HepG2 (cell line): ENCODE measurements at regions not wholly inside any gene's neighbourhood (a gene's known extent, or its start where the extent isn't known, plus 50 kb on each side); places are given as distances from the start of the nearest gene placed in this dataset.

ENCODE experiments used
- ATF3 ChIP-seq: sonication (generic); formaldehyde crosslinking; IDR thresholded peaks from 2 replicates; pipeline ENCODE4 v1.4.0; 2020; ENCODE audit warnings: missing genetic modification reagents
- BRCA1 ChIP-seq: sonication (generic); formaldehyde crosslinking; IDR thresholded peaks from 2 replicates; pipeline ENCODE4 v1.4.0; 2020; ENCODE audit warnings: missing genetic modification reagents
- FIP1L1 ChIP-seq: fragments of 200-400 bp; formaldehyde crosslinking; IDR thresholded peaks from 2 replicates; pipeline ENCODE4 v1.6.1; 2018; ENCODE audit warnings: low read depth, mild to moderate bottlenecking, low read length, moderate library complexity, borderline replicate concordance; ENCODE audit not compliant: insufficient read depth
- GATAD2A ChIP-seq: IDR thresholded peaks from 2 replicates; pipeline ENCODE4 v1.6.1; 2016
- GPN1 ChIP-seq: sonication (generic); formaldehyde crosslinking; IDR thresholded peaks from 2 replicates; pipeline ENCODE4 v1.5.1; 2020; ENCODE audit warnings: missing genetic modification reagents, borderline replicate concordance
- HIVEP1 ChIP-seq: sonication (generic); formaldehyde crosslinking; IDR thresholded peaks from 2 replicates; pipeline ENCODE4 v1.4.0; 2020; ENCODE audit warnings: mild to moderate bottlenecking, missing genetic modification reagents
- HMG20A ChIP-seq: IDR thresholded peaks from 2 replicates; pipeline ENCODE4 v1.6.1; 2016; ENCODE audit warnings: borderline replicate concordance
- HOXA9 ChIP-seq: sonication (generic); formaldehyde crosslinking; IDR thresholded peaks from 2 replicates; pipeline ENCODE4 v1.8.1; 2022; ENCODE audit warnings: missing genetic modification reagents, mild to moderate bottlenecking, moderate library complexity, borderline replicate concordance
- LCORL ChIP-seq, 2 experiments: fragments of 450-650 bp in 1 of 2; sonication (generic) in 1 of 2; formaldehyde crosslinking in 1 of 2; IDR thresholded peaks; 2 replicates each; pipeline versions ENCODE4 v1.5.0 to v1.6.1; 2017 to 2020; ENCODE audit warnings: antibody characterized with exemption in 1 of 2, missing genetic modification reagents in 1 of 2
- NCOR1 ChIP-seq: fragments of 200-600 bp; sonication (generic); IDR thresholded peaks from 2 replicates; pipeline ENCODE4 v1.7.0; 2017; ENCODE audit warnings: antibody characterized with exemption, low read length, borderline replicate concordance
- NFIB ChIP-seq: sonication (generic); formaldehyde crosslinking; IDR thresholded peaks from 2 replicates; pipeline ENCODE4 v1.9.0; 2021; ENCODE audit warnings: missing genetic modification reagents, mild to moderate bottlenecking, borderline replicate concordance
- RBM39 ChIP-seq: fragments of 200-400 bp; formaldehyde crosslinking; IDR thresholded peaks from one replicate; pipeline ENCODE4 v1.6.1; 2018; ENCODE audit warnings: antibody characterized with exemption, mild to moderate bottlenecking, low read depth, low read length; ENCODE audit not compliant: poor library complexity, severe bottlenecking
- SOX13 ChIP-seq, 3 experiments: fragments of 450-650 bp in 1 of 3; sonication (generic) in 1 of 3; formaldehyde crosslinking in 1 of 3; IDR thresholded peaks in 2 of 3; conservative IDR thresholded peaks in 1 of 3; 2 replicates each; pipeline versions ENCODE4 v1.5.0 to v1.6.1; 2016 to 2020; ENCODE audit warnings: antibody characterized with exemption in 1 of 3, mild to moderate bottlenecking in 1 of 3, missing compliant biosample characterization in 1 of 3, missing genetic modification reagents in 1 of 3, moderate library complexity in 1 of 3
- SP2 ChIP-seq: sonication (generic); formaldehyde crosslinking; IDR thresholded peaks from 2 replicates; pipeline ENCODE4 v1.5.1; 2020; ENCODE audit warnings: mild to moderate bottlenecking, missing genetic modification reagents
- TEAD3 ChIP-seq: optimal IDR thresholded peaks from 2 replicates; pipeline ENCODE3; 2016; ENCODE audit warnings: borderline replicate concordance
- THAP7 ChIP-seq: sonication (generic); formaldehyde crosslinking; IDR thresholded peaks from 2 replicates; pipeline ENCODE4 v1.8.1; 2023; ENCODE audit warnings: mild to moderate bottlenecking, missing genetic modification reagents
- ZFP36L2 ChIP-seq: sonication (generic); formaldehyde crosslinking; IDR thresholded peaks from 2 replicates; pipeline ENCODE4 v1.4.0; 2020; ENCODE audit warnings: missing genetic modification reagents
- ZGPAT ChIP-seq: IDR thresholded peaks from 2 replicates; pipeline ENCODE4 v1.6.1; 2016; ENCODE audit warnings: mild to moderate bottlenecking
- ZMYM4 ChIP-seq: sonication (generic); formaldehyde crosslinking; IDR thresholded peaks from 2 replicates; pipeline ENCODE4 v1.8.1; 2023; ENCODE audit warnings: mild to moderate bottlenecking, missing genetic modification reagents
- ZNF292 ChIP-seq: sonication (generic); formaldehyde crosslinking; IDR thresholded peaks from 2 replicates; pipeline ENCODE4 v1.8.1; 2022; ENCODE audit warnings: mild to moderate bottlenecking, low read depth, missing genetic modification reagents, borderline replicate concordance
- ZSCAN22 ChIP-seq: sonication (generic); formaldehyde crosslinking; IDR thresholded peaks from 2 replicates; pipeline ENCODE4 v1.4.0; 2020; ENCODE audit warnings: mild to moderate bottlenecking, missing genetic modification reagents
- TF ChIP-seq, protein P1 (sequence below): sonication (generic); formaldehyde crosslinking; IDR thresholded peaks from 2 replicates; pipeline ENCODE4 v1.4.0; 2020; ENCODE audit warnings: missing genetic modification reagents, low read depth, mild to moderate bottlenecking, borderline replicate concordance
- TF ChIP-seq, protein P2 (sequence below): sonication (generic); formaldehyde crosslinking; IDR thresholded peaks from 2 replicates; pipeline ENCODE4; 2020; ENCODE audit warnings: missing genetic modification reagents, mild to moderate bottlenecking, borderline replicate concordance

DNA sequence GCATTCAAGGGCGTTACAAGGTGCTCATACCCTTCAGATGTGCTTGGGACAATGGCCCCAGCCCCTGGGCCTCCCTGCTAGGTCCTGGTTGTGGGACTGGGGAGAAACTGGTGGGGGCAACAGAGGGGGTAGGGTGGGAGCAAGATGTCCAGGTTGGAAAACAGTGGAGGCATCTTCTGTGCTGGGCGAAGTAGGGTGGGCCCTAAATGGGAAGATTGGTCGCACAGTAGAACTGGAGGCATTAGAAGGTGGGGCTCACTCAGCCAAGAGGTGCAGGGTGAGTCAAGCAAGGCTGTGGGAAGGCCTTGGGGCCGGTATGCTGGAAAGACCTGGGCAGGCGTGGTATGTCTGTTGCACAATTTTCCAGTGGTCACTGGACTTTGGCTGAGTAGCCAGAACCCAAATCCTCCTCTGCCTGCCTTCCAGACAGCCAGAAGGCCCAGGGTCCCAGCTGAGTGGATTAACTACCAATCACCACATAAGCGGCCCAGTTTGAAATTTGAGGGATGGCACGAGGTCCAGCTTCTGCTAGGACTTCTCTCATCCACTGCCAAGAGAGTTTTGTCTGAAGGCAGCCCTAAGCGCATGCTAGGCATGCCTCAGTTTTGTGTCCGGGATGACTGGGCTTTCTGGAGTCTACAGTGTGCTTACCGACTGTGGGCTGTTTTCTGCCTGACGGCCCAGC is 74.5 kb downstream of the LSM3 start (continued):
- TF ChIP-seq, protein P1, sequence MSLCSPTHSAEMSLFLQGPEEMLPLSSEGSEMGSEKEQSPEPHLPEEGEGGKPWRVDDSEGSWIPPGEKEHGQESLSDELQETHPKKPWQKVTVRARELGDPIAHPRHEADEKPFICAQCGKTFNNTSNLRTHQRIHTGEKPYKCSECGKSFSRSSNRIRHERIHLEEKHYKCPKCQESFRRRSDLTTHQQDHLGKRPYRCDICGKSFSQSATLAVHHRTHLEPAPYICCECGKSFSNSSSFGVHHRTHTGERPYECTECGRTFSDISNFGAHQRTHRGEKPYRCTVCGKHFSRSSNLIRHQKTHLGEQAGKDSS = no peak
- TF ChIP-seq BRCA1 (CRISPR knock-in tag) (no peak), GPN1 (no peak), RBM39 (no peak), TEAD3 (CRISPR knock-in tag) (peak; percentile 96), SOX13 (IDR thresholded peaks at IDR 0.05) (no peak), SOX13 (CRISPR knock-in tag; conservative IDR thresholded peaks at IDR 0.05 in 1 of 2, IDR thresholded peaks at IDR 0.05 in 1 of 2) (peak in 1 of 2 experiments; percentile 54; a peak in 2 of 4 replicates), ZSCAN22 (CRISPR knock-in tag) (no peak), ATF3 (CRISPR knock-in tag) (no peak), GATAD2A (CRISPR knock-in tag) (peak; percentile 63), ZNF292 (CRISPR knock-in tag) (peak; percentile 61; the same call in 1 of the 2 replicates), NFIB (no peak), LCORL (IDR thresholded peaks at IDR 0.05) (peak; percentile 30; the same call in 1 of the 2 replicates), LCORL (CRISPR knock-in tag; IDR thresholded peaks at IDR 0.05) (peak; percentile 96), FIP1L1 (no peak), HOXA9 (CRISPR knock-in tag) (no peak), HMG20A (CRISPR knock-in tag) (peak; percentile 21; the same call in 1 of the 2 replicates), ZMYM4 (peak; percentile 19; the same call in 1 of the 2 replicates), SP2 (no peak), ZGPAT (CRISPR knock-in tag) (0 out of 2 replicates have a peak, but pooled peaks have one; percentile 37), NCOR1 (peak; percentile 28; the same call in 1 of the 2 replicates), ZFP36L2 (no peak), HIVEP1 (CRISPR knock-in tag) (no peak), THAP7 (no peak)
- TF ChIP-seq, protein P2, sequence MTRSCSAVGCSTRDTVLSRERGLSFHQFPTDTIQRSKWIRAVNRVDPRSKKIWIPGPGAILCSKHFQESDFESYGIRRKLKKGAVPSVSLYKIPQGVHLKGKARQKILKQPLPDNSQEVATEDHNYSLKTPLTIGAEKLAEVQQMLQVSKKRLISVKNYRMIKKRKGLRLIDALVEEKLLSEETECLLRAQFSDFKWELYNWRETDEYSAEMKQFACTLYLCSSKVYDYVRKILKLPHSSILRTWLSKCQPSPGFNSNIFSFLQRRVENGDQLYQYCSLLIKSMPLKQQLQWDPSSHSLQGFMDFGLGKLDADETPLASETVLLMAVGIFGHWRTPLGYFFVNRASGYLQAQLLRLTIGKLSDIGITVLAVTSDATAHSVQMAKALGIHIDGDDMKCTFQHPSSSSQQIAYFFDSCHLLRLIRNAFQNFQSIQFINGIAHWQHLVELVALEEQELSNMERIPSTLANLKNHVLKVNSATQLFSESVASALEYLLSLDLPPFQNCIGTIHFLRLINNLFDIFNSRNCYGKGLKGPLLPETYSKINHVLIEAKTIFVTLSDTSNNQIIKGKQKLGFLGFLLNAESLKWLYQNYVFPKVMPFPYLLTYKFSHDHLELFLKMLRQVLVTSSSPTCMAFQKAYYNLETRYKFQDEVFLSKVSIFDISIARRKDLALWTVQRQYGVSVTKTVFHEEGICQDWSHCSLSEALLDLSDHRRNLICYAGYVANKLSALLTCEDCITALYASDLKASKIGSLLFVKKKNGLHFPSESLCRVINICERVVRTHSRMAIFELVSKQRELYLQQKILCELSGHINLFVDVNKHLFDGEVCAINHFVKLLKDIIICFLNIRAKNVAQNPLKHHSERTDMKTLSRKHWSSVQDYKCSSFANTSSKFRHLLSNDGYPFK = peak; percentile 30; the same call in 1 of the 2 replicates
